GM18868 (cell line): ENCODE measurements at regions not wholly inside any gene's neighbourhood (a gene's known extent, or its start where the extent isn't known, plus 50 kb on each side); places are given as distances from the start of the nearest gene placed in this dataset.

Experiments used
- ATAC-seq: cut with Tn5 transposase; IDR thresholded peaks from one replicate; pipeline ENCODE4 v1.9.1; 2021; ENCODE audit warnings: mild to moderate bottlenecking, moderate library complexity; ENCODE audit not compliant: unreplicated experiment

- ATAC-seq: peak; percentile 87
Observed at GRCh38 chr5:68406767-68407241, 191.2 kb downstream of the PIK3R1 start.

- no peak for ATAC-seq
Observed at GRCh38 chr5:68407311-68408239, 192.0 kb downstream of the PIK3R1 start.

- ATAC-seq: no peak
Observed at GRCh38 chr5:68408345-68408871, 192.9 kb downstream of the PIK3R1 start.

GRCh38 chr5:68409259-68409658, 193.7 kb downstream of the PIK3R1 start:
- ATAC-seq: no peak

GRCh38 chr5:68411161-68411560, 195.6 kb downstream of the PIK3R1 start:
- ATAC-seq: no peak

- no peak for ATAC-seq
Observed at GRCh38 chr5:68415177-68416085, 199.9 kb downstream of the PIK3R1 start.

GRCh38 chr5:68416714-68417113, 201.2 kb downstream of the PIK3R1 start:
- ATAC-seq: no peak

GRCh38 chr5:68418201-68418600, 202.6 kb downstream of the PIK3R1 start:
- no peak for ATAC-seq

- ATAC-seq: no peak
Observed at GRCh38 chr5:68418680-68419079, 203.1 kb downstream of the PIK3R1 start.

- ATAC-seq: no peak
Observed at GRCh38 chr5:68419081-68419636, 203.6 kb downstream of the PIK3R1 start.

GRCh38 chr5:68419637-68420452, 204.3 kb downstream of the PIK3R1 start:
- ATAC-seq: no peak

GRCh38 chr5:68420476-68421344, 205.2 kb downstream of the PIK3R1 start:
- no peak for ATAC-seq

GRCh38 chr5:68421485-68422220, 206.1 kb downstream of the PIK3R1 start:
- no peak for ATAC-seq

- ATAC-seq: peak; percentile 60
Observed at GRCh38 chr5:68423154-68423811, 207.7 kb downstream of the PIK3R1 start.

- ATAC-seq: peak; percentile 73
Observed at GRCh38 chr5:68424799-68425537, 209.4 kb downstream of the PIK3R1 start.

GRCh38 chr5:68426586-68426985, 211.0 kb downstream of the PIK3R1 start:
- ATAC-seq: no peak

- no peak for ATAC-seq
Observed at GRCh38 chr5:68428231-68428811, 212.8 kb downstream of the PIK3R1 start.
